Body of pancreas (tissue), 4 donors: ENCODE measurements at regions not wholly inside any gene's neighbourhood (a gene's known extent, or its start where the extent isn't known, plus 50 kb on each side); places are given as distances from the start of the nearest gene placed in this dataset.

Source experiments
- POLR2A ChIP-seq, 3 donors: fragments of 450-650 bp; IDR thresholded peaks; one replicate each; pipeline ENCODE4 v1.6.1; 2016; ENCODE audit warnings: antibody characterized with exemption in 3 of 3, mild to moderate bottlenecking in 2 of 3
- TF ChIP-seq, protein P1 (sequence below), 7 experiments: fragments of 450-650 bp in 4 of 7; fragments of 200-600 bp in 3 of 7; sonication (generic) in 3 of 7; IDR thresholded peaks; one replicate each; pipeline ENCODE4 v1.5.1; 2016 to 2019; ENCODE audit warnings: antibody characterized with exemption in 7 of 7

DNA sequence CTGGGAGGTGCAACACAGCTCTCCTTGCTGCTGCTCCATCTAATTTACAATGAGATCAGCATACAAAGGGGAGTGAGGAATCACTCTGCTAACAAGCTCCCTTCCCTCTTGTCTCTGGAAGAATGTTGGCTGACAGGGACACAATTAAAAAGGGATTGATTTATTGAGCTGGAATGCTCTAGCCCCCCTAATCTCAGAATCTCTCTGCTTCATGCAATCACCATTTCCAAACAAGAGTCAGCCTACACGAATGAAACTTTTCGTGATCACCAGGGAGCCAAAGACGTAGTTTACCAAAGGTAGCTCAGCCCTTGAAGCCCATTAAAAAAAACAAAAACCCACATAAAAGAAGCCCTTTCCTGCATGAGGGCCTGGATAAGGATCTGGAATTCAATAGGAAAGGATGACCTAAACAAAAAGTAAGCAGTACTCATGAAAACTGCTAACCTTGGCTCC lies 223.8 kb downstream of the C12orf75 start:
- TF ChIP-seq, protein P1, sequence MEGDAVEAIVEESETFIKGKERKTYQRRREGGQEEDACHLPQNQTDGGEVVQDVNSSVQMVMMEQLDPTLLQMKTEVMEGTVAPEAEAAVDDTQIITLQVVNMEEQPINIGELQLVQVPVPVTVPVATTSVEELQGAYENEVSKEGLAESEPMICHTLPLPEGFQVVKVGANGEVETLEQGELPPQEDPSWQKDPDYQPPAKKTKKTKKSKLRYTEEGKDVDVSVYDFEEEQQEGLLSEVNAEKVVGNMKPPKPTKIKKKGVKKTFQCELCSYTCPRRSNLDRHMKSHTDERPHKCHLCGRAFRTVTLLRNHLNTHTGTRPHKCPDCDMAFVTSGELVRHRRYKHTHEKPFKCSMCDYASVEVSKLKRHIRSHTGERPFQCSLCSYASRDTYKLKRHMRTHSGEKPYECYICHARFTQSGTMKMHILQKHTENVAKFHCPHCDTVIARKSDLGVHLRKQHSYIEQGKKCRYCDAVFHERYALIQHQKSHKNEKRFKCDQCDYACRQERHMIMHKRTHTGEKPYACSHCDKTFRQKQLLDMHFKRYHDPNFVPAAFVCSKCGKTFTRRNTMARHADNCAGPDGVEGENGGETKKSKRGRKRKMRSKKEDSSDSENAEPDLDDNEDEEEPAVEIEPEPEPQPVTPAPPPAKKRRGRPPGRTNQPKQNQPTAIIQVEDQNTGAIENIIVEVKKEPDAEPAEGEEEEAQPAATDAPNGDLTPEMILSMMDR (IDR thresholded peaks at IDR 0.05): no peak
- TF ChIP-seq POLR2A (IDR thresholded peaks at IDR 0.05): no peak
